ENCODE measurements at regions not wholly inside any gene's neighbourhood (a gene's known extent, or its start where the extent isn't known, plus 50 kb on each side); places are given as distances from the start of the nearest gene placed in this dataset.

DNA sequence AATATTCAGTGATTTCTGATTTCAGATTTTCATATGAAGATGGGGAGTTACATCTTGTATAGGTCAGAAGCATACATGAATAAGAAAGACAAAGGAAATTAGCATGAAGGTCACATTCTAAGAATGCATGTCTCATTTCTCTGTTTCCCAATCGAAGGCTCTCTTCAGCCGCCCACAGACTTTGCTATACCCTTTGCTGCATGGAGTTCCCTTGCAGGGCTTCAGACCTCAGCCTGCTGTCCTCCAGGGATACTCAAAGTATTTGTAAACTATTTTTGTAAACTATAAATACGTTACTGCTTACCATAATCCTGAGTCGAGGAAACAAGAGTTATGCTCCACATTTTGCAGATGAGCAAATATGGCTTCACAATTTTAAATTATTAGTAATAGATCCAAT lies 738.4 kb downstream of the PCDH18 start:
- no peak for TF ChIP-seq ZNF132 (tag by site-specific recombination; IDR thresholded peaks at IDR 0.05; ENCODE audit: borderline replicate concordance)
- TF ChIP-seq, protein P1, sequence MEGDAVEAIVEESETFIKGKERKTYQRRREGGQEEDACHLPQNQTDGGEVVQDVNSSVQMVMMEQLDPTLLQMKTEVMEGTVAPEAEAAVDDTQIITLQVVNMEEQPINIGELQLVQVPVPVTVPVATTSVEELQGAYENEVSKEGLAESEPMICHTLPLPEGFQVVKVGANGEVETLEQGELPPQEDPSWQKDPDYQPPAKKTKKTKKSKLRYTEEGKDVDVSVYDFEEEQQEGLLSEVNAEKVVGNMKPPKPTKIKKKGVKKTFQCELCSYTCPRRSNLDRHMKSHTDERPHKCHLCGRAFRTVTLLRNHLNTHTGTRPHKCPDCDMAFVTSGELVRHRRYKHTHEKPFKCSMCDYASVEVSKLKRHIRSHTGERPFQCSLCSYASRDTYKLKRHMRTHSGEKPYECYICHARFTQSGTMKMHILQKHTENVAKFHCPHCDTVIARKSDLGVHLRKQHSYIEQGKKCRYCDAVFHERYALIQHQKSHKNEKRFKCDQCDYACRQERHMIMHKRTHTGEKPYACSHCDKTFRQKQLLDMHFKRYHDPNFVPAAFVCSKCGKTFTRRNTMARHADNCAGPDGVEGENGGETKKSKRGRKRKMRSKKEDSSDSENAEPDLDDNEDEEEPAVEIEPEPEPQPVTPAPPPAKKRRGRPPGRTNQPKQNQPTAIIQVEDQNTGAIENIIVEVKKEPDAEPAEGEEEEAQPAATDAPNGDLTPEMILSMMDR (tag by site-specific recombination; IDR thresholded peaks at IDR 0.05): no peak
- no peak for TF ChIP-seq ZNF121 (tag by site-specific recombination; IDR thresholded peaks at IDR 0.05)
- TF ChIP-seq ZNF146 (tag by site-specific recombination; IDR thresholded peaks at IDR 0.05): no peak
- TF ChIP-seq, protein P2, sequence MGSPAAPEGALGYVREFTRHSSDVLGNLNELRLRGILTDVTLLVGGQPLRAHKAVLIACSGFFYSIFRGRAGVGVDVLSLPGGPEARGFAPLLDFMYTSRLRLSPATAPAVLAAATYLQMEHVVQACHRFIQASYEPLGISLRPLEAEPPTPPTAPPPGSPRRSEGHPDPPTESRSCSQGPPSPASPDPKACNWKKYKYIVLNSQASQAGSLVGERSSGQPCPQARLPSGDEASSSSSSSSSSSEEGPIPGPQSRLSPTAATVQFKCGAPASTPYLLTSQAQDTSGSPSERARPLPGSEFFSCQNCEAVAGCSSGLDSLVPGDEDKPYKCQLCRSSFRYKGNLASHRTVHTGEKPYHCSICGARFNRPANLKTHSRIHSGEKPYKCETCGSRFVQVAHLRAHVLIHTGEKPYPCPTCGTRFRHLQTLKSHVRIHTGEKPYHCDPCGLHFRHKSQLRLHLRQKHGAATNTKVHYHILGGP (tag by site-specific recombination; IDR thresholded peaks at IDR 0.05): no peak
